GM18873 (cell line): ENCODE measurements at regions not wholly inside any gene's neighbourhood (a gene's known extent, or its start where the extent isn't known, plus 50 kb on each side); places are given as distances from the start of the nearest gene placed in this dataset.

Source experiments
- ATAC-seq: cut with Tn5 transposase; IDR thresholded peaks from one replicate; pipeline ENCODE4 v1.9.1; 2021; ENCODE audit warnings: mild to moderate bottlenecking, moderate library complexity, moderate number of reproducible peaks; ENCODE audit not compliant: unreplicated experiment, low FRiP score

DNA sequence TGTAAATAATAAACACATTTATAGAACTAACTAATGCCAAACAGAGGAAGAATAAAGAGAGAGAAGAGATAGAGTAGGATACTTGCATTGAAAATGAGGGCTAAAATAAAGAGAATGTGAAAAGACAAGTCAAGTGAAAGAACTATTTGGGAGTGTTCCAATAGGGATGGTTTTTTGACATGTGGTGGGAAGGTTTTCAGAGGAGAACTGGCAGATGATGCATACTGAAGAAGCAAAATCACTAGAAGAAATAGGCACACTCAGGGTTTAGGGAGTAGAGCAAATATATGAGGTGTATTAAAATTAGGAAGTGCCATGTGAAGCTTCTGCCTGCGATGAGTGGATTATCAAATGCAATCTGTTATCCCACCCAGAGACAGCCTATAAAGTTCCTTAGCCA is 744.8 kb downstream of the REEP3 start:
- ATAC-seq, result no peak

DNA sequence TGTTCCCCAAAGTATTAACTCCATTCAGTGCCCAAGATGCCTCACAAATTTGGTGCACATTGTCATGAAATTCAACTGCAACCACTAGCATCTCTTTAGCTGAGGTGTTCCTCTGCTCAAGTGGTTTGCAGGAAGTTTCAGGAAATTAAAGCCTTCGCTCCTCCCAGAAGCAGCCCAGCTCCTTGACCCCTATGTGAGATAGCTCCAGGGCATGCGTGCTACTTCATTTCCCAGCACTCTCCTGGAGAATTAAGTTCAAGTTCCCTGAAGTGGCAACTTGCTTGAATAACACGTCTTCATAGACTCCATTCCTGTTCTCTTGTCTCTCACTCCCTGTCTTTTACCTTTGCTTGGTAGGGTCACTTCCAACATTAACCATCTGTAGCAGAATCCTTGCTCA is 750.3 kb downstream of the REEP3 start:
- no peak for ATAC-seq

DNA sequence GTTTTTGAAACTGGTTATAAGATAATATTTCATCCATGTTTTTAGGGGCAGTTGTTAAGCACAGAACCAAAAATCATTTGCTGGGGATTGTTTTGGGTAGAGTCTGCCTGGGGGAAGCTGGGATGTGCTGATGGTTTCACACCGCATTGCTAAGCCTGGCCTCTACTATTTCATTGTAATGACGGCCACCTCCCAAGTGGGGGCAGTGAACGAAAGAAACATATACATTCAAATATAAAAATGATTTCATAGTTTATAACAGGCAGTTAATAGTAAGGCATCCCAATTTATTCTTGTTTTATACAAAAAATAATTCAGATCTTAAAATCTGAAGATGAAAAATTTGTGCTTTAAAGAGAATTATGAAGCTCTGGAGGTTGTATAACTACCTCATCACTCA is 750.8 kb downstream of the REEP3 start:
- ATAC-seq, result no peak

DNA sequence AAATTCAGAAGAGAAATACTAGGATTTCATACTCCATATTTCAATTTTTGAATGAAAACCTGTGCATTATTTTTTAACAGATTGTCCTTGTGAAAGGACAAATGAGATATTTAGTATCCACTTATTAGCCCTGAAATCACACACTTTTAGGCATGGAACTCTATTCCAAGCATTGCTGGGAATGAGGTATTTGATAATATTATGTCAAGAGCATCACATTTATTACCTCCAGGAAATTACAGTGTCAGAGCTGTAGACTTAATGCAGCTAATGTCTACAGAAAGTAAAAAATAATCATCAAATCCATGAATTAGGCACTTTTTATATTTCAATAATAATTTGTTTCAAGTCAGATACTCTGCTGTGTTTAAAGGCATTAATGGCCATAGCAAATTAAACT is 753.8 kb downstream of the REEP3 start:
- no peak for ATAC-seq

DNA sequence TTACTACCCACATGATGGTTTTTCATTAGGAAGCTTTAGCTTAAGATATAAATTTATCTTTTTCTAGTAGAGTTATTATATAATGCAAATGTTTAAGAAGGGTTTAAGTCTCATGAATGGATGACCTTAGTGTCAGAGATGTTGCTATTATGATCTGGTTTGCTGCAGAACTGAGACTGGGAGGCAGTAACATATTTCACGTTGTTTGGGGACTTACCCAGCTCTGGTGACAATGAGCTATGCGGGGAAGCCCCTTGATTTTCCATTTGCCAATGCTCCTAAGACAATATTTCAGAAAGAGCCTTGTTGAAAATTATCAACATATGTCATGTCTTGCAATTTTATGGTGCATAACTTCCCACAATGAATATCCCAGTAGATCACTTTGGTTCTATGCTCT is 754.6 kb downstream of the REEP3 start:
- no peak for ATAC-seq

DNA sequence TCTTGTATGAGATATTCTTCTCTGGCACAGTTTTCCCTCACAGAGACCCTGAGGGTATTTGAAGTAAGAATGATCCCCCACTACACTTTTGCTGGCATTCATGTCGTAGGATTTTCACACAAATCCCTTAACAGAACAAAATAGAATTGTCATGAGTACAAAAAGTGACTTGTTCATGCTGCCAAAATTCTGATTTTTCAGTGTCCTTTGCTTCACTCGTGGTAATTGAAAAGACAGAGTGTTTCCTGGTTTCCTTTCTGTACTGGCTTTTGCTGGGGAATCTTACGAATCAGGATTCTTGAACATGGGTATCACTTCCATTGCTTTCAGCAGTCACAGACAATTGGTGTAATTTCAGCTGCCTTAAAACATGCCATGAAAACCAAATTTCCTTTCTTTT is 756.3 kb downstream of the REEP3 start:
- no peak for ATAC-seq

DNA sequence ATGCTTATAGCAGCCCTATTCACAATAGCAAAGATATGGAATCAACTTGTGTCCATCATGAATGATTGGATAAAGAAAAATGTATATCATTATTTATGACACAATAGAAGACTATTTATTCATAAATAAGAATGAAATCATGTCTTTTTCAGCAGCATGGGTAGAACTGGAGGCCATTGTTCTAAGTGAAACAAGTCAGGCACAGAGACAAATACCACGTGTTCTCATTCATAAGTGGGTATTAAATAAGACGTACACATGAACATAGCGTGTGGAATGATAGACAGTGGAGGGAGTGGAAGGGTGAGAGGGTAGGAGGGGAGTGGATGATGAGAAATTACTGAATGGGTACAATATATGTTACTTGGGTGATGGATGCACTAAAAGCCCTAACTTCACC is 762.4 kb downstream of the REEP3 start:
- ATAC-seq, result no peak

DNA sequence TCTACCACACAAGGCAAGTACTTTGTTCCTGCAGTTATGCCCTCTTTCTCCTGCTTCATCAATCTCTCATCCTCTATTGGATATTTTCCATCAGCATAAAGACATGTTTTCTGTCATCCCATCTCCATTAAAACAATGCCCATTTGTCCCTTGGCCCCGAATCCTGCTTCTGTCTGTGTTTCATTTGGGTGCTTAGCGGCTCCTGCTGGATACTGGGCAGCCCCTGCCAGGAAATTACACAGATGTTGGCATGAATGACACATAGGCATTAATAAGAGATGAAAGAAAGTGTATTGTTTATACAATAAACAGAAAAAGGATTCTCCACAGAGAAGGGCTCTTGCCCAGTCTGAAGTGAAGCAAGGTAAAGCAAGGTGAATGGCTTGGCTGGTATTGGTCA is 765.3 kb downstream of the REEP3 start:
- ATAC-seq, result no peak

DNA sequence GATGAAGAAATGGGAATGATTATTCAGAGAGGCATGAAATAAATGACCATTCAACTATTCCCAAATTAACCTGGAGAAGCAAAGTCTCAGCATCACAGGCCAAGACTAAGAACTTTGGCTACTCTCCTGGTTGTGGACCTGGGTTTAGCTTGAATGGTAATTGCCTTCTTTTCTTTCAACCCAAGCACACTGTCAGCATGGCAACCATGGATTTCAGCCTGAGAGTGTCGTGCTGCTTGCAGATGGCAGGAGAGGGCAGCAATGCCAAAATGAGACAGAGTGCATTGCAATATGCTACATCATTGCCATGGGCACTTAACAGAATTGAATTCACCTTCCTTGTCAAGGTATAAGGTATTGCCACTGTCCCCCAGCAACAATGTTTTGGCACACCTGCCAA is 767.2 kb downstream of the REEP3 start:
- ATAC-seq, result no peak

DNA sequence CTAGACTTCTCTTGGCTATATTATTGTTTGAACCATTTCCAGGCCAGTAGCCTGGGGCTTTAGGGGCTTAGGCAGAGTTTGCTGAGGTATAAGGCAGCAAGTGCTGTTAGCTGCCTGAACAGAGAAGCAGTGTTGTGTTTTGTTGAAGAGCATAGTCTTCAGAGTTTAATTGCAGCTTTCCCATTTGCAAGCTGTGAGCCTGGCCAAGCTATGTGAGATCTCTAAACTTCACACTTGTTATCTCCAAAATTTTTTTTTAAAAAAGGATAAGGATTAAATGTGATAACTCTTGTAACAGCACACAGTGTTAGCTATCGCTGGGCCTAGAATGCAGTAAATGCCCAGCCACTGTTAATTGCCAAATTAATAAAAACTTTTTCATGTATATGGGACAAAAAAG is 782.4 kb downstream of the REEP3 start:
- ATAC-seq, result no peak

DNA sequence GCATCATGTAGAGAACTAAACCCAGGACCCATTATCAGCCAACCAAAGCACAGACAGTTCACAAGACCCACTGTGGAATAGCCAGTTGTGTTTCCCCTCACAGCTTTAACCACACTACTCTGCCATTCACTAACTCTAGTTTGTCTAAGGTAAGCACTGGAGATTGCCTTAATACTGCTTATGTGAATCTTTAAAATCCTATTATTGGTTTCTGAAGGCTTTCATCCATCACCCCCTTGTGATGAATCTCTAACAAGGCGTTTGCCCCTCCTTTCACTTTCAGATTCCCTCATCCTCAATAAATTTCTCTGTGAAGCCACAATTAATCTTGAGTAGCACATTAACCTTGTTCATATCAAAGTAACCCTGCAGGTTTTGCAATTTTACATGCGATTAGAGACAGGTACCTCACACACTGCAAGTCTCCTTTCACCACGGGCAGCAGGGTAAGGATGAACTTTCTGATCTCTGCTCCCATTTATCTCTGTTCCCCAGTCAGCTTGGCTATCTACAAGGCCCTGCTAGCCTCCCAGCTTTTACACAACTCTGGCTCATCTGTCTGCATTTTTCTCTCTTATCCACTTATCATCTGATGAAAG is 785.6 kb downstream of the REEP3 start:
- no peak for ATAC-seq

DNA sequence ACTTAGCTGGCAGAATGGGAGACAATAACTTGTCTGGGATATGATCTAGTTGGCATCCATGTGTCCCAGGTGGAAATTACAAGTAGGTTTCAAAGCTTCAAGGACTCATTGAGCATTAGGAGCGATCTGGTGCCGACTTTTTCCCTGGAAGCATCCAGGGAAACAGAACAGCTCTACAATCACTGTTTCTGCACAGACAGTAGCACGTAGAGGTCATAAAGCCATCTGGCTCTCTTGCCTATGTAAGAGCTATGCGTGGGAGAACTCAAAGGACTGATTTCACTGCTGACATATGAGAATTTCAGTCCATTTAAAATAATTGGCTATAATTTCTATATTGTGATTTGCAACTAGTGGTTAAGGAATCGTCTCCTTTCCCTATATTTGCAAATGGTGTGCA is 791.7 kb downstream of the REEP3 start:
- ATAC-seq, result no peak

DNA sequence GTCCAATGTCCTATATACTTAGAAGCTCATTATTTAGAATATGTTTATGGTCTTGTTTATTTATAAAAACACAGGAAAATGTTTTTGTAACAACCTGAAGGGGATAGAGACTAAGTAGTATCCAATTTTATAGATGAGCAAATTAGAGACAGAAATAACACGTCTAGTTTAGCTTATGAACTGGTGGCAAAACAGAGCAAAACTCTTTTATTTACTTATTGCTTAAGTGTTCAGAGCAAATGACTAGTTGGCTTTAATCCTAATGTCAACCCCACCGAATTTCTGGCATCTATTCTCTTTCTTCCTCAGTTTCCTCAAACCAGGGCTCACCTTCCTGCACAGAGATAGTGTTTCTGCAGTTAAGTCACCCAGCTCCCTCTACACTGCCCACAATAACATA is 792.8 kb downstream of the REEP3 start:
- no peak for ATAC-seq

DNA sequence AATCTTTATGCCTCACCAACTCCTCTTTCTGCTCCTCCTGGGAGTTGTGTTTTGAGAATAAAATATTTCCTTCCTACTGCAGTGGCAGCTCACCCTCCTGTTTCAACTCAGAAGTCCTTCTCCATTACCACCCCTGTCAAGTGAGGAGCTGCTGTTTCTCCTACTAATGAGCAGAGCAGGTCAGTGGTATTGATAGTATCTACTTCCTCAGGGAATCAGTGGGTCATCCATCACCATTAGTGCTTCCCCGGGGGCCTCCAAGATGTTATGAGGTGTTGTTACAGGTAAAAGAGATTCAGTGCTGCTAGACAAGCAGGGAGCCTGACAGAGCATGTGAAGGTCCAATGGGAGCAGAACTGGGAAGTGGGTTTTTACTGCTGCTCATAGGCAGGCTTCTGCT is 795.2 kb downstream of the REEP3 start:
- ATAC-seq, result no peak

DNA sequence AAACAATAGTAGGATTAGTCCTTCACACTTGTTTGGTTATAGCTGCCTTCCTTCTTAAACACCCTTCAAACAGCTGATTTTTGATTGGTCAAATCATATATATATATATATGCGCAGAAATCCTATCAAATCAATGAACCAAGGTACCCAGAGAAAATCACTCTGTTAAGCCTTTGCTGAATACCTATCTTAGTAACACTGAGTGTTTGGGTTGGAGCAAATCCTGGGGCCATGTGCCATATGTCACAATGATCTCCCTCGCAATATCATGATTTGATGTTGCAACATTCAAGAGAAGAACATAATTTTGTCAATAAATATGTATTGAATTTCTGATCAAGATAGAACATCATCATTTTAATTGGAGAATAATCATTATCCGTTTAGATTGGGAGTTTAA is 795.6 kb downstream of the REEP3 start:
- ATAC-seq, result no peak

DNA sequence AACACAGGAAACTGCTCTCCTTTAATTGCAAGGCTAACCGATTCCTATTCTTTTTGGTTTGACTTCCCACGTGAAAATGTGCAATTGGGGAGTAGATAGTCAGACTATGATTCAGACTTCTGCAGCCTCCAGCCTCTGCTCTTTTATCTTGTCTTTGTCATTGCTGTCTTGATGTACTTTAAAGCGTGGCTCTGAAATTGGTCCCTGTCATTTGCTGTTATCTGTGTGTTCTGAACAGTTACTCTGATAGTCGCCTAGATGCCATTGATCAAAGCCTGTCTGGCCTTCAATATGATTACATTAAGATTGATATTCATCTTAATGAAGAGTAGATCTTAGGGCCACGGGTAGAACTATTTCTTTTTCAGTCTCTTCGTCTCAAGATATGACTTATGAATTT is 799.2 kb downstream of the REEP3 start:
- no peak for ATAC-seq

DNA sequence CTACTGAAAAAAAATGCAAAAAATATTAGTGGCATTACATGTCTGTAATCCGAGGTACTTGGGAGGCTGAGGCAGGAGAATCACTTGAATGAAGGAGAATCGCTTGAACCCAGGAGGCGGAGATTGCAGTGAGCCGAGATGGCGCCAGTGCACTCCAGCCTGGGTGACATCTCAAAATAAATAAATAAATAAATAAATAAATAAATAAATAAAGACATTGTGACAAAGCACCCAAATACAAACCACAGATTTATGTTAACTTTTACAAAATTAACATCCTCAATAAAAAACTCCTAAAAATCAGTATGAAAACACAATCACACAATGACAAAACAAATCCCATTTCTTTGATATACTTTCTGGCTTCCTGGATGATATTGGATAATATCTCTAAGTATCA is 808.3 kb downstream of the REEP3 start:
- no peak for ATAC-seq

DNA sequence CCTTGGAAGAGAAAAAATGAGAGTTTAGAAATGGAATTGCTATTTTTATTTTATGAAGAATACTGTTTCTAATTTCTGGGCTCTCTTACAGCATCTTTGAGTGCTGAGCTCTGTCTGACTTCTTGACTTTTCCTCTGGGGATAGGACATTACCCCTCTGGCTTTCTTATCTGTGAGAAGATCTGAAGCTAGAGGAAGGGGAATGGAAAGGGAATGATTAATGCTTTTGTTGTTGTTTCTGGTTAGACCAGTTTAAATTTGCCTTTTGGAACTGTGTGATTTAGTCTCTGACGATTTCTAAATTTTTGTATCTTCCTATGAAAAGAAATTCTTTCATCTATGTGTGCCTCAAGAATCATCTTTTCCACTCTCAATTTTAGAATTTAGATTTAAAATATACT is 811.4 kb downstream of the REEP3 start:
- ATAC-seq, result no peak

DNA sequence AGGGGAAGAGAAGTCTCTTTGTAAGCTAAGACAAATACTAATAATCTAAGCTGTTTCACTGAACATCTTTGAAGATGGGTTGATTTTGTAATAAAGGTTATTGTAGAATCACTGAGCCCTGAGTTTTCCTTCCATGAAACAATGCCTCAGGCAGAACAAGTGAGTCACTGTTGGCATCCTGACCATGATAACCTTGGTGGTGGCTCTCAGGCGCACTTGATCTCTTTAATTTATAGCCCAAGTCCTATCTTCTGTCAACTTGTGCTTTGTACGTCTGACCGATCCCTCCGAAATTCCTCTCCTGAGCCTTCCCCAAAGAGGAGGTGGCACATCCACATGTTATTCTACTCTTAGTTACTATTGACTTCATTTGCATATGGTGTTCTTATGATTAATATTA is 812.9 kb downstream of the REEP3 start:
- no peak for ATAC-seq

DNA sequence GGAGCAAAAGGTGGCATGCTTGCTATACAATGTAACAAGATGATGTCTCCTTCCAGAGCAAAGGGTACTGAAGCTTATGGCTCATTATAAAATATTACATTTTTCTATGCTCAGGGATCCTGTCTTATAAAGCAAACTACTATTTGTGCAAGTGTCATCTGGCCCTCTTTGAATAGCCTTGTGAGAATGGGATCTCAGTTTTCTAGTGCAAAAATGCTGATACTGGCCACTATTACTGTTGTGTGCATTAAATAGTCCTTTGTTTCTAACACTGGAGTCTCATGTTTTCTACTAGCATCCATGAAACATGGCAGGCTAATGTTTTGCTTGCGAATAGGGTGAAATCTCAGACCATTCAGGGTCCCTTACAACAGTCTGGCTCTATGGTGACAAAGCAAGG is 823.0 kb downstream of the REEP3 start:
- no peak for ATAC-seq

DNA sequence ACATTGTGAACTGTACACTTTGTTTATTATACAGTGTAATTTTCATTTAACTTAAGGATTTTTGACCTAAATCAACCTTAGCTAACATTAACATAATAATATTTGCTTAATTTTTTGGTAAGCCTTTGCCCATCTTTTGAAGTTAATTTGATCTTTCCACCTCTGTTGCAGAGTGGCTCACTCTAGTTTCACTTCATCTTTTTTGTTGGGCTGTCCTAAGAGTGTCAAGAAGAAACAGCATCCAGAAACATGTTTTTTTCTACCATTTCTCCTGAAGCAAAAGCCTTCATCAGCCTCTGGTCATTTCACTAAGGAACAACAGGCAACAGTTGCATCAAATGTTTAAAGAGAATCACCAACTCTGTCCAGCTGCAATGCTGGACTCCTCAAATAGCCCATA is 824.7 kb downstream of the REEP3 start:
- ATAC-seq, result no peak

DNA sequence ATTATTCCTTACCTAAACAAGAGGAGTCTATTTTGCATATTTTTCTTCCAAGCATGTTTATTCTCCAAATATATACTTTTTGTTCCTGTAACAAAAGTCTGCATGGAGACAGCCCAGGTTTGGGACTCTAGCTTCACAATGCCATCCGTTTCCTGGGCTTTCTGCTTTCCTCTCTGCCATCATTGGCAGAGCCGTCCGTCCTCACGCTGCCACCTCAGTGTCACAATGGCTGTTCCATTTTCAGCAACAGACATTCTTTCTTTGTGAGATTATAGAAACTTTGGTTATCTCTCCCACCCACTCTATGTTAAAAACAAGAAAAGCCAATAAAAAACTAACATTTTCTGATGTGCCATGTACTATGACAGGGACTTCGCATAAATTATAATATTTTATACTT is 825.2 kb downstream of the REEP3 start:
- no peak for ATAC-seq

DNA sequence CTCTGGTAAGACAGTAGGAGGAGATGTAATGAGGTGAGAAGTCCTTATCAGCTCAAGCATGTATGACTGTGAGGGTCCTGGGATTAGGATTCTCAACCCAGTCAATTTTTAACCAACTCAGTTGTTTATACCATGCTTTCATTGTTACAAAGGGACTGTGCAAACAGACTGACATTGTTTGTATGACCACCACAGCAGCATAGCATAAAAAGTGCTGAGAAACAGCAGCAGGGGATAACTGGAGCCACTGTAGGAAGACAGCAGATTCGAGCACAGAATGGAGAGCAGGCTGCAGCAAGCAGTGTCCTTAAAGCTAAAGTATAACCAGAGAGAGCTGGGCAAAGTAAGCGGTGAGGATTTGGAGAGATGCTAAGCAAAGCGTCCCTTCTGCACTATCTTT is 829.5 kb downstream of the REEP3 start:
- ATAC-seq, result no peak
